Mesothelial cell of epicardium (in vitro differentiated cells): ENCODE measurements at regions not wholly inside any gene's neighbourhood (a gene's known extent, or its start where the extent isn't known, plus 50 kb on each side); places are given as distances from the start of the nearest gene placed in this dataset.

Experiments
- DNase-seq, 2 experiments: peaks; one replicate each; pipeline ENCODE4 v3.0.0; 2021; ENCODE audit warnings: low spot score in 2 of 2; ENCODE audit not compliant: unreplicated experiment in 2 of 2
- H3K27ac Mint-ChIP-seq: 2 replicates; pipeline ENCODE4 v1.8.0; 2021; ENCODE audit warnings: mixed read lengths
- H3K27me3 Mint-ChIP-seq: 2 replicates; pipeline ENCODE4 v1.8.0; 2021; ENCODE audit warnings: low read depth, mixed read lengths
- H3K36me3 Mint-ChIP-seq: 2 replicates; pipeline ENCODE4 v1.8.0; 2021; ENCODE audit warnings: mixed read lengths
- H3K4me1 Mint-ChIP-seq: 2 replicates; pipeline ENCODE4 v1.8.0; 2021; ENCODE audit warnings: mixed read lengths
- H3K4me3 Mint-ChIP-seq: 2 replicates; pipeline ENCODE4 v1.8.0; 2021; ENCODE audit warnings: mild to moderate bottlenecking, moderate library complexity, mixed read lengths
- H3K9me3 Mint-ChIP-seq: 2 replicates; pipeline ENCODE4 v1.8.0; 2021; ENCODE audit warnings: mixed read lengths
- CTCF ChIP-seq: fragments of 200-600 bp; sonication (generic); IDR thresholded peaks from one replicate; pipeline ENCODE4 v1.5.0; 2021; ENCODE audit warnings: antibody characterized with exemption; ENCODE audit not compliant: unreplicated experiment

- Mint-ChIP-seq H3K36me3 (no peaks in the 10 kb centered on the region), H3K27ac (no peak overlapping the region), H3K27me3 (peaks cover 88% of the 10 kb centered on the region), H3K4me1 (no peaks in the 10 kb centered on the region), H3K4me3 (no peak overlapping the region), H3K9me3 (no peaks in the 10 kb centered on the region)
- TF ChIP-seq CTCF = no peak
- no peak for DNase-seq
Observed at GRCh38 chr11:11755871-11756270, 85.9 kb upstream of the USP47 start.

DNA sequence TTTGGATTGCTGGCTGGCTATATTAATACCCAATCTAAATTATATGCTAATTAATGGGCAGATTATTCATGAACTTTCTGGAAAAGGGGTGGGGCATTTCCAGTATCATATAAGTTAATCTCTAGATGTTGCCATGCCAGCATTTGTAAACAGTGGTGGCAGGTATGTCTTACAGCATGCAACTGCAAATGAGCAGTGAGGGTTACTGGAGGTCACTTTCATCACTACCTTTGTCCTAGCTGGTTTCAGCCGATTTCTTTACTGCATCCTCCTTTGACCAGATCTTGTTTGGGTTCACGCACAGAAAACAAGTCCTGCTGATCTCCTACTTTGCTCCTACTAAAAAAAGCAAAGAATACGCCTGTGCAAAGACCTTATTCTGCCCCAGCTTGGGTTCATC lies 89.1 kb upstream of the USP47 start:
- H3K9me3 Mint-ChIP-seq = no peaks in the 10 kb centered on the region
- H3K27ac Mint-ChIP-seq = no peak overlapping the region
- no peaks in the 10 kb centered on the region for H3K4me1 Mint-ChIP-seq
- no peak overlapping the region for H3K4me3 Mint-ChIP-seq
- H3K27me3 Mint-ChIP-seq = peaks cover 79% of the 10 kb centered on the region
- DNase-seq = no peak
- no peak for TF ChIP-seq CTCF
- H3K36me3 Mint-ChIP-seq = no peaks in the 10 kb centered on the region

GRCh38 chr11:11750017-11750878 lies 91.5 kb upstream of the USP47 start:
- DNase-seq = no peak
- no peak for TF ChIP-seq CTCF

GRCh38 chr11:11748706-11749365 lies 92.9 kb upstream of the USP47 start:
- Mint-ChIP-seq H3K27ac (no peak overlapping the region), H3K4me3 (no peak overlapping the region), H3K36me3 (no peaks in the 10 kb centered on the region), H3K9me3 (no peaks in the 10 kb centered on the region), H3K4me1 (no peaks in the 10 kb centered on the region), H3K27me3 (peaks cover 55% of the 10 kb centered on the region)
- TF ChIP-seq CTCF = no peak
- no peak for DNase-seq

More at GRCh38 chr11:11750017-11750878, 91.5 kb upstream of the USP47 start:
- Mint-ChIP-seq H3K27ac (no peak overlapping the region), H3K9me3 (no peaks in the 10 kb centered on the region), H3K27me3 (peaks cover 64% of the 10 kb centered on the region), H3K4me3 (no peak overlapping the region), H3K4me1 (no peaks in the 10 kb centered on the region), H3K36me3 (no peaks in the 10 kb centered on the region)

GRCh38 chr11:11747570-11747969 lies 94.2 kb upstream of the USP47 start:
- TF ChIP-seq CTCF = no peak
- peaks cover 47% of the 10 kb centered on the region for H3K27me3 Mint-ChIP-seq
- no peak overlapping the region for H3K4me3 Mint-ChIP-seq
- no peaks in the 10 kb centered on the region for H3K36me3 Mint-ChIP-seq
- no peaks in the 10 kb centered on the region for H3K4me1 Mint-ChIP-seq
- H3K9me3 Mint-ChIP-seq = no peaks in the 10 kb centered on the region
- no peak for DNase-seq
- no peak overlapping the region for H3K27ac Mint-ChIP-seq
